ENCODE measurements at regions not wholly inside any gene's neighbourhood (a gene's known extent, or its start where the extent isn't known, plus 50 kb on each side); places are given as distances from the start of the nearest gene placed in this dataset.
"Not testable (repeated sequence)": the region's sequence is repeated elsewhere in the genome, so short reads cannot be mapped to it uniquely, and the experiment has no call there.

- DNase-seq (ENCODE audit: low spot score): no peak
Observed at GRCh38 chr11:90294526-90294925, 71.7 kb upstream of the CHORDC1 start.

GRCh38 chr11:90294091-90294490, 71.2 kb upstream of the CHORDC1 start:
- no peak for DNase-seq (ENCODE audit: low spot score)

- DNase-seq (ENCODE audit: low spot score): no peak
Observed at GRCh38 chr11:90288212-90288821, 65.5 kb upstream of the CHORDC1 start.

- DNase-seq (ENCODE audit: low spot score): no peak
Observed at GRCh38 chr11:90286640-90287039, 63.8 kb upstream of the CHORDC1 start.

GRCh38 chr11:90284171-90284570, 61.3 kb upstream of the CHORDC1 start:
- DNase-seq (ENCODE audit: low spot score): no peak

- DNase-seq (ENCODE audit: low spot score): not testable (repeated sequence)
Observed at GRCh38 chr11:90282551-90283071, 59.8 kb upstream of the CHORDC1 start.

- DNase-seq (ENCODE audit: low spot score): no peak
Observed at GRCh38 chr11:90274362-90274761, 51.5 kb upstream of the CHORDC1 start.
